ENCODE measurements at regions not wholly inside any gene's neighbourhood (a gene's known extent, or its start where the extent isn't known, plus 50 kb on each side); places are given as distances from the start of the nearest gene placed in this dataset.

GRCh38 chr13:106343836-106344235 is 191.6 kb downstream of the EFNB2 start:
- Mint-ChIP-seq H3K4me3 (no peak overlapping the region), H3K4me1 (no peaks in the 10 kb centered on the region), H3K27me3 (peaks cover 5% of the 10 kb centered on the region), H3K27ac (ENCODE audit: low read depth) (no peak overlapping the region), H3K9me3 (peaks cover 12% of the 10 kb centered on the region), H3K36me3 (ENCODE audit: insufficient read depth) (no peaks in the 10 kb centered on the region)
- no peak for ATAC-seq (replicated peaks; ENCODE audit: extremely low read depth, poor library complexity, severe bottlenecking)
- no peak for DNase-seq (ENCODE audit: low spot score in 2 of 2)

- Mint-ChIP-seq H3K4me3 (no peak overlapping the region), H3K27me3 (no peaks in the 10 kb centered on the region), H3K36me3 (ENCODE audit: insufficient read depth) (no peaks in the 10 kb centered on the region), H3K4me1 (no peaks in the 10 kb centered on the region), H3K9me3 (peaks cover 17% of the 10 kb centered on the region), H3K27ac (ENCODE audit: low read depth) (no peak overlapping the region)
- DNase-seq (ENCODE audit: low spot score in 2 of 2), result no peak
- no peak for ATAC-seq (replicated peaks; ENCODE audit: extremely low read depth, poor library complexity, severe bottlenecking)
Measured at GRCh38 chr13:106340249-106340648, 195.2 kb downstream of the EFNB2 start.

- Mint-ChIP-seq H3K4me1 (no peaks in the 10 kb centered on the region), H3K27me3 (no peaks in the 10 kb centered on the region), H3K4me3 (no peak overlapping the region), H3K9me3 (peaks cover 17% of the 10 kb centered on the region), H3K36me3 (ENCODE audit: insufficient read depth) (no peaks in the 10 kb centered on the region), H3K27ac (ENCODE audit: low read depth) (no peak overlapping the region)
- DNase-seq (ENCODE audit: low spot score in 2 of 2) (no peak), ATAC-seq (replicated peaks; ENCODE audit: extremely low read depth, poor library complexity, severe bottlenecking) (no peak)
Measured at GRCh38 chr13:106337096-106337850, 198.2 kb downstream of the EFNB2 start.

GRCh38 chr13:106336668-106337067 is 198.8 kb downstream of the EFNB2 start:
- Mint-ChIP-seq H3K9me3 (peaks cover 17% of the 10 kb centered on the region), H3K4me1 (no peaks in the 10 kb centered on the region), H3K4me3 (no peak overlapping the region), H3K36me3 (ENCODE audit: insufficient read depth) (no peaks in the 10 kb centered on the region), H3K27me3 (no peaks in the 10 kb centered on the region), H3K27ac (ENCODE audit: low read depth) (no peak overlapping the region)
- DNase-seq (ENCODE audit: low spot score in 2 of 2) (no peak), ATAC-seq (replicated peaks; ENCODE audit: extremely low read depth, poor library complexity, severe bottlenecking) (no peak)

GRCh38 chr13:106332621-106333020 is 202.8 kb downstream of the EFNB2 start:
- H3K27me3 Mint-ChIP-seq, result no peaks in the 10 kb centered on the region
- DNase-seq (ENCODE audit: low spot score in 2 of 2) (no peak), ATAC-seq (replicated peaks; ENCODE audit: extremely low read depth, poor library complexity, severe bottlenecking) (no peak)
- no peak overlapping the region for H3K4me3 Mint-ChIP-seq
- no peak overlapping the region for H3K27ac Mint-ChIP-seq (ENCODE audit: low read depth)
- H3K36me3 Mint-ChIP-seq (ENCODE audit: insufficient read depth), result no peaks in the 10 kb centered on the region
- H3K4me1 Mint-ChIP-seq, result no peaks in the 10 kb centered on the region
- H3K9me3 Mint-ChIP-seq, result no peaks in the 10 kb centered on the region

GRCh38 chr13:106331116-106331515 is 204.3 kb downstream of the EFNB2 start:
- Mint-ChIP-seq H3K27me3 (no peaks in the 10 kb centered on the region), H3K9me3 (no peaks in the 10 kb centered on the region), H3K27ac (ENCODE audit: low read depth) (no peak overlapping the region), H3K36me3 (ENCODE audit: insufficient read depth) (no peaks in the 10 kb centered on the region), H3K4me3 (no peak overlapping the region), H3K4me1 (no peaks in the 10 kb centered on the region)
- no peak for DNase-seq (ENCODE audit: low spot score in 2 of 2)
- ATAC-seq (replicated peaks; ENCODE audit: extremely low read depth, poor library complexity, severe bottlenecking), result no peak

GRCh38 chr13:106329941-106330340 is 205.5 kb downstream of the EFNB2 start:
- DNase-seq (ENCODE audit: low spot score in 2 of 2) (no peak), ATAC-seq (replicated peaks; ENCODE audit: extremely low read depth, poor library complexity, severe bottlenecking) (no peak)
- no peak overlapping the region for H3K27ac Mint-ChIP-seq (ENCODE audit: low read depth)
- peaks cover 2% of the 10 kb centered on the region for H3K9me3 Mint-ChIP-seq
- H3K27me3 Mint-ChIP-seq, result no peaks in the 10 kb centered on the region
- H3K4me3 Mint-ChIP-seq, result no peak overlapping the region
- H3K36me3 Mint-ChIP-seq (ENCODE audit: insufficient read depth), result no peaks in the 10 kb centered on the region
- H3K4me1 Mint-ChIP-seq, result no peaks in the 10 kb centered on the region

GRCh38 chr13:106326751-106327150 is 208.7 kb downstream of the EFNB2 start:
- Mint-ChIP-seq H3K36me3 (ENCODE audit: insufficient read depth) (no peaks in the 10 kb centered on the region), H3K4me3 (no peak overlapping the region), H3K4me1 (no peaks in the 10 kb centered on the region), H3K27ac (ENCODE audit: low read depth) (no peak overlapping the region), H3K9me3 (peaks cover 15% of the 10 kb centered on the region), H3K27me3 (no peaks in the 10 kb centered on the region)
- ATAC-seq (replicated peaks; ENCODE audit: extremely low read depth, poor library complexity, severe bottlenecking) (no peak), DNase-seq (ENCODE audit: low spot score in 2 of 2) (no peak)

GRCh38 chr13:106324444-106324843 is 211.0 kb downstream of the EFNB2 start:
- no peak for ATAC-seq (replicated peaks; ENCODE audit: extremely low read depth, poor library complexity, severe bottlenecking)
- Mint-ChIP-seq H3K4me1 (no peaks in the 10 kb centered on the region), H3K27ac (ENCODE audit: low read depth) (no peak overlapping the region), H3K36me3 (ENCODE audit: insufficient read depth) (no peaks in the 10 kb centered on the region), H3K4me3 (no peak overlapping the region), H3K9me3 (peaks cover 25% of the 10 kb centered on the region), H3K27me3 (no peaks in the 10 kb centered on the region)
- no peak for DNase-seq (ENCODE audit: low spot score in 2 of 2)

- Mint-ChIP-seq H3K4me3 (no peak overlapping the region), H3K9me3 (peaks cover 25% of the 10 kb centered on the region), H3K4me1 (no peaks in the 10 kb centered on the region), H3K27ac (ENCODE audit: low read depth) (no peak overlapping the region), H3K36me3 (ENCODE audit: insufficient read depth) (no peaks in the 10 kb centered on the region), H3K27me3 (no peaks in the 10 kb centered on the region)
- no peak for DNase-seq (ENCODE audit: low spot score in 2 of 2)
- ATAC-seq (replicated peaks; ENCODE audit: extremely low read depth, poor library complexity, severe bottlenecking), result no peak
Measured at GRCh38 chr13:106322628-106323027, 212.8 kb downstream of the EFNB2 start.

- H3K36me3 Mint-ChIP-seq (ENCODE audit: insufficient read depth), result no peaks in the 10 kb centered on the region
- no peak overlapping the region for H3K27ac Mint-ChIP-seq (ENCODE audit: low read depth)
- ATAC-seq (replicated peaks; ENCODE audit: extremely low read depth, poor library complexity, severe bottlenecking) (no peak), DNase-seq (ENCODE audit: low spot score in 2 of 2) (no peak)
- H3K4me3 Mint-ChIP-seq, result no peak overlapping the region
- peaks cover 25% of the 10 kb centered on the region for H3K9me3 Mint-ChIP-seq
- H3K27me3 Mint-ChIP-seq, result no peaks in the 10 kb centered on the region
- no peaks in the 10 kb centered on the region for H3K4me1 Mint-ChIP-seq
Measured at GRCh38 chr13:106318941-106319411, 216.5 kb downstream of the EFNB2 start.

- H3K27me3 Mint-ChIP-seq, result no peaks in the 10 kb centered on the region
- H3K27ac Mint-ChIP-seq (ENCODE audit: low read depth), result no peak overlapping the region
- ATAC-seq (replicated peaks; ENCODE audit: extremely low read depth, poor library complexity, severe bottlenecking) (no peak), DNase-seq (ENCODE audit: low spot score in 2 of 2) (no peak)
- H3K36me3 Mint-ChIP-seq (ENCODE audit: insufficient read depth), result no peaks in the 10 kb centered on the region
- H3K4me1 Mint-ChIP-seq, result no peaks in the 10 kb centered on the region
- no peak overlapping the region for H3K4me3 Mint-ChIP-seq
- H3K9me3 Mint-ChIP-seq, result peaks cover 7% of the 10 kb centered on the region
Measured at GRCh38 chr13:106314417-106314816, 221.0 kb downstream of the EFNB2 start.

- Mint-ChIP-seq H3K9me3 (peaks cover 14% of the 10 kb centered on the region), H3K27me3 (no peaks in the 10 kb centered on the region), H3K36me3 (ENCODE audit: insufficient read depth) (no peaks in the 10 kb centered on the region), H3K4me1 (no peaks in the 10 kb centered on the region), H3K4me3 (no peak overlapping the region), H3K27ac (ENCODE audit: low read depth) (no peak overlapping the region)
- no peak for DNase-seq (ENCODE audit: low spot score in 2 of 2)
- no peak for ATAC-seq (replicated peaks; ENCODE audit: extremely low read depth, poor library complexity, severe bottlenecking)
Measured at GRCh38 chr13:106311004-106311403, 224.5 kb downstream of the EFNB2 start.

Data from central memory CD8-positive, alpha-beta T cell (primary cell).